HG03354 (cell line): ENCODE measurements at regions not wholly inside any gene's neighbourhood (a gene's known extent, or its start where the extent isn't known, plus 50 kb on each side); places are given as distances from the start of the nearest gene placed in this dataset.

Experiments used
- ATAC-seq: cut with Tn5 transposase; IDR thresholded peaks from one replicate; pipeline ENCODE4 v1.9.1; 2021; ENCODE audit warnings: mild to moderate bottlenecking; ENCODE audit not compliant: unreplicated experiment, poor library complexity, severe bottlenecking

GRCh38 chr3:76715426-76715825 is 324.5 kb upstream of the ROBO2 start:
- no peak for ATAC-seq

- ATAC-seq = no peak
Observed at GRCh38 chr3:76723366-76723765, 316.5 kb upstream of the ROBO2 start.

- no peak for ATAC-seq
Observed at GRCh38 chr3:76724075-76724474, 315.8 kb upstream of the ROBO2 start.

GRCh38 chr3:76724706-76725105 is 315.2 kb upstream of the ROBO2 start:
- no peak for ATAC-seq

GRCh38 chr3:76726034-76726433 is 313.9 kb upstream of the ROBO2 start:
- no peak for ATAC-seq

- ATAC-seq = no peak
Observed at GRCh38 chr3:76728426-76728825, 311.5 kb upstream of the ROBO2 start.

GRCh38 chr3:76731471-76731870 is 308.4 kb upstream of the ROBO2 start:
- ATAC-seq = no peak

GRCh38 chr3:76733073-76733759 is 306.7 kb upstream of the ROBO2 start:
- ATAC-seq = no peak

- no peak for ATAC-seq
Observed at GRCh38 chr3:76735152-76735551, 304.7 kb upstream of the ROBO2 start.

- ATAC-seq = no peak
Observed at GRCh38 chr3:76753599-76753998, 286.3 kb upstream of the ROBO2 start.

- no peak for ATAC-seq
Observed at GRCh38 chr3:76754247-76754646, 285.7 kb upstream of the ROBO2 start.

- ATAC-seq = no peak
Observed at GRCh38 chr3:76756577-76756976, 283.3 kb upstream of the ROBO2 start.

GRCh38 chr3:76760336-76760735 is 279.6 kb upstream of the ROBO2 start:
- no peak for ATAC-seq

- ATAC-seq = no peak
Observed at GRCh38 chr3:76765511-76765910, 274.4 kb upstream of the ROBO2 start.

GRCh38 chr3:76768912-76769311 is 271.0 kb upstream of the ROBO2 start:
- ATAC-seq = no peak

GRCh38 chr3:76776927-76777326 is 263.0 kb upstream of the ROBO2 start:
- ATAC-seq = no peak

GRCh38 chr3:76788206-76788605 is 251.7 kb upstream of the ROBO2 start:
- no peak for ATAC-seq

GRCh38 chr3:76789237-76789636 is 250.7 kb upstream of the ROBO2 start:
- ATAC-seq = no peak

GRCh38 chr3:76811418-76811817 is 228.5 kb upstream of the ROBO2 start:
- ATAC-seq = no peak

GRCh38 chr3:76812649-76813242 is 227.2 kb upstream of the ROBO2 start:
- no peak for ATAC-seq

GRCh38 chr3:76815561-76815960 is 224.3 kb upstream of the ROBO2 start:
- no peak for ATAC-seq

GRCh38 chr3:76820481-76820880 is 219.4 kb upstream of the ROBO2 start:
- ATAC-seq = no peak
